T-cell (primary cell): ENCODE measurements at regions not wholly inside any gene's neighbourhood (a gene's known extent, or its start where the extent isn't known, plus 50 kb on each side); places are given as distances from the start of the nearest gene placed in this dataset.

Experiments used
- ATAC-seq, 4 experiments: fragments of 200-7000 bp in 3 of 4; fragments of 150-1000 bp in 1 of 4; cut with Tn5 transposase; replicated peaks in 1 of 4; 1 replicate in 3 of 4; 2 replicates in 1 of 4; pipeline ENCODE4 v1.10.0; 2021; ENCODE audit warnings: moderate library complexity in 3 of 4, mild to moderate bottlenecking in 2 of 4, moderate number of reproducible peaks in 1 of 4
- CTCF ChIA-PET, 2 donors: fragments of 300-600 bp; sonication (Branson Sonifier 250); formaldehyde crosslinking; loops; one replicate each; lab custom pipeline; 2022; ENCODE audit warnings: antibody characterized with exemption in 2 of 2; lab: Charles Lee
- POLR2A ChIA-PET, 2 donors: fragments of 300-600 bp; sonication (Branson Sonifier 250); formaldehyde crosslinking; loops; one replicate each; lab custom pipeline; 2022; ENCODE audit warnings: antibody characterized with exemption in 2 of 2; lab: Charles Lee
- DNase-seq, 35 experiments: peaks; one replicate each; pipeline versions ENCODE4 v3.0.0 to v3.0.0-alpha.2; 2013 to 2023
- H3K27ac ChIP-seq: one replicate; pipeline ENCODE4 v1.5.1; 2013; ENCODE audit warnings: low read length
- H3K27me3 ChIP-seq, 2 experiments: replicated peaks in 1 of 2; 1 replicate in 1 of 2; 2 replicates in 1 of 2; pipeline versions ENCODE4 v1.6.1 to v1.7.0; 2013; ENCODE audit warnings: low read length in 1 of 2, mixed read lengths in 1 of 2; ENCODE audit not compliant: control insufficient read depth in 2 of 2, insufficient read depth in 2 of 2; ENCODE audit errors: extremely low read depth in 1 of 2
- H3K36me3 ChIP-seq, 2 donors: 1 replicate in 1 of 2; 2 replicates in 1 of 2; pipeline versions ENCODE4 v1.6.1 to v1.7.0; 2013; ENCODE audit warnings: low read length in 1 of 2; ENCODE audit not compliant: control insufficient read depth in 2 of 2, insufficient read depth in 1 of 2; ENCODE audit errors: extremely low read depth in 1 of 2
- H3K4me1 ChIP-seq, 2 experiments: 1 replicate in 1 of 2; 2 replicates in 1 of 2; pipeline versions ENCODE4 v1.6.1 to v1.7.0; 2013; ENCODE audit warnings: low read length in 2 of 2, mixed read lengths in 1 of 2; ENCODE audit not compliant: insufficient read depth in 2 of 2, control insufficient read depth in 1 of 2; ENCODE audit errors: extremely low read depth in 1 of 2
- H3K4me3 ChIP-seq, 2 donors: 1 replicate in 1 of 2; 2 replicates in 1 of 2; pipeline versions ENCODE4 v1.5.1 to v1.7.0; 2013; ENCODE audit warnings: mild to moderate bottlenecking in 2 of 2, low read length in 1 of 2, moderate library complexity in 1 of 2; ENCODE audit not compliant: control insufficient read depth in 1 of 2; ENCODE audit errors: extremely low read depth in 1 of 2
- H3K9me3 ChIP-seq: 2 replicates; pipeline ENCODE4 v1.7.0; 2013
- H3K27ac Mint-ChIP-seq, 2 donors: one replicate each; pipeline ENCODE4 v1.8.0; 2020 to 2021; ENCODE audit warnings: mild to moderate bottlenecking in 2 of 2, mixed read lengths in 2 of 2
- H3K27me3 Mint-ChIP-seq, 2 donors: one replicate each; pipeline ENCODE4 v1.8.0; 2021 to 2022; ENCODE audit warnings: mixed read lengths in 2 of 2
- H3K36me3 Mint-ChIP-seq: one replicate; pipeline ENCODE4 v1.8.0; 2021; ENCODE audit warnings: mixed read lengths
- H3K4me1 Mint-ChIP-seq, 3 donors: one replicate each; pipeline ENCODE4 v1.8.0; 2020 to 2022; ENCODE audit warnings: mixed read lengths in 3 of 3, mild to moderate bottlenecking in 1 of 3
- H3K4me3 Mint-ChIP-seq, 3 donors: one replicate each; pipeline ENCODE4 v1.8.0; 2020 to 2022; ENCODE audit warnings: mild to moderate bottlenecking in 3 of 3, mixed read lengths in 3 of 3, moderate library complexity in 3 of 3
- H3K9me3 Mint-ChIP-seq, 3 donors: one replicate each; pipeline ENCODE4 v1.8.0; 2020 to 2022; ENCODE audit warnings: mixed read lengths in 3 of 3
- WGBS: methylation state at CpG from one replicate; pipeline ENCODE4 v1.1.5; 2013; ENCODE audit warnings: missing lambda C conversion rate; ENCODE audit not compliant: insufficient coverage; 5-methylcytosine and 5-hydroxymethylcytosine counted together

- Mint-ChIP-seq H3K36me3 (no peaks in the 10 kb centered on the region), H3K4me1 (no peaks in the 10 kb centered on the region), H3K27ac (no peak overlapping the region), H3K27me3 (no peaks in the 10 kb centered on the region), H3K9me3 (peaks cover 5 to 12% (median 8%) of the 10 kb centered on the region in 3 donors), H3K4me3 (no peak overlapping the region)
- POLR2A ChIA-PET = no interaction called here
- no peaks in the 10 kb centered on the region for H3K4me1 ChIP-seq
- no peaks in the 10 kb centered on the region for H3K9me3 ChIP-seq
- DNase-seq (no peak), ATAC-seq (no peak)
- CTCF ChIA-PET = interaction anchor here in 1 of 2 donors (0.6 kb wide), 1 partner anchor 219 kb away, joined by 3 read pairs; no protein-coding TSS in a partner anchor
- H3K27ac ChIP-seq = no peak overlapping the region
- H3K4me3 ChIP-seq = no peak overlapping the region
- H3K27me3 ChIP-seq = no peaks in the 10 kb centered on the region
- no peaks in the 10 kb centered on the region for H3K36me3 ChIP-seq
These were observed 236.5 kb downstream of the ASXL3 start for GRCh38 chr18:33814546-33814945.

DNA sequence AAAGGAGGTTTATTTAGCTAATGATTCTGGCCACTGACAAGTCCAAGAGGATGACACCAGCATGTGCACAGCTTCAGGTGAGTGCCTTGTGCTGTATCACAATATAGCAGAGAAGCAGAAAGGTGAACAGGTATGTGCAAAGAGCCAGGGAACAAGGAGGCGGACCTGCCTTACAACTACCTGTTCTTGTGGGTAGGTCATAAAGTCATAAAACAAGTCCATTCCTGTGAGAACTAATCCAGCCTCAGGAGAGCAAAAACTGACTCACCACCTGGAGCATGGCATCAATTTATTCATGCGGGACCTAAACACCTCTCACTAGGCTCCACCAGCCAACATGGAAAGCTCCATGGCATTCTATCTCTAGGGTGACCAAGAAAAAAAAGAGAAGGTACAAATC lies 234.2 kb downstream of the ASXL3 start:
- no peak overlapping the region for H3K27ac ChIP-seq
- H3K36me3 ChIP-seq = no peaks in the 10 kb centered on the region
- Mint-ChIP-seq H3K9me3 (peaks cover 8 to 13% (median 10%) of the 10 kb centered on the region in 3 donors), H3K27ac (no peak overlapping the region), H3K27me3 (no peaks in the 10 kb centered on the region), H3K36me3 (no peaks in the 10 kb centered on the region), H3K4me1 (no peaks in the 10 kb centered on the region), H3K4me3 (no peak overlapping the region)
- ChIA-PET POLR2A (no interaction called here), CTCF (no interaction called here)
- no peak for DNase-seq
- no peaks in the 10 kb centered on the region for H3K4me1 ChIP-seq
- WGBS = 50% methylated on average over 1 of the region's 2 CpGs
- no peaks in the 10 kb centered on the region for H3K27me3 ChIP-seq
- no peak overlapping the region for H3K4me3 ChIP-seq
- ATAC-seq = no peak
- no peaks in the 10 kb centered on the region for H3K9me3 ChIP-seq

DNA sequence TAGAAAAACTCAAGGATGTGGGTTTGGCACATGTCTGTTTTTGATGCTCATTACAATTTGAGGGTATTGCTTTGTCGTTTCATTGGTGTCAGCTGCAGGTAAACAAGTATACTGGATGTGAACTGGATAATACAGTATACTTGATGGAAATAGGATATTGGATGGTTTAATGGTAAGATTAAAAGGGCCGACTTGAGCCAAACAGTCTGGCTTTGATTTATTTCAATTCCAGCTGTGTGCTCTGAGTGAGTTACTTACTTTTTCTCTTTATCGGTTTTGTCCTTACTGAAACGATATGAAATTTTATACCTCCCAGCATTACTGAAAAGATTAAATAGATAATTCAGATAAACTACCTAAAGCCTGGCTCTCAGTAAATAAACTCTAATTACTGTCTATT lies 227.6 kb downstream of the ASXL3 start:
- ATAC-seq (no peak), DNase-seq (no peak)
- Histone ChIP-seq H3K27ac (no peak overlapping the region), H3K9me3 (no peaks in the 10 kb centered on the region), H3K4me1 (no peaks in the 10 kb centered on the region), H3K4me3 (no peak overlapping the region), H3K36me3 (no peaks in the 10 kb centered on the region), H3K27me3 (no peaks in the 10 kb centered on the region)
- whole genome bisulfite sequencing = 67% methylated on average over 1 of the region's 4 CpGs
- H3K4me3 Mint-ChIP-seq = no peak overlapping the region
- no peak overlapping the region for H3K27ac Mint-ChIP-seq
- H3K4me1 Mint-ChIP-seq = no peaks in the 10 kb centered on the region
- POLR2A ChIA-PET = no interaction called here
- H3K27me3 Mint-ChIP-seq = no peaks in the 10 kb centered on the region
- no peaks in the 10 kb centered on the region for H3K36me3 Mint-ChIP-seq
- H3K9me3 Mint-ChIP-seq = peaks cover 6 to 13% (median 8%) of the 10 kb centered on the region in 3 donors
- CTCF ChIA-PET = no interaction called here

- DNase-seq = no peak
- Mint-ChIP-seq H3K27me3 (no peaks in the 10 kb centered on the region), H3K4me1 (no peaks in the 10 kb centered on the region), H3K27ac (no peak overlapping the region), H3K9me3 (peaks cover 0 to 8% (median 4%) of the 10 kb centered on the region in 3 donors), H3K4me3 (no peak overlapping the region), H3K36me3 (no peaks in the 10 kb centered on the region)
- Histone ChIP-seq H3K36me3 (no peaks in the 10 kb centered on the region), H3K4me3 (no peak overlapping the region), H3K9me3 (no peaks in the 10 kb centered on the region), H3K27me3 (no peaks in the 10 kb centered on the region), H3K27ac (no peak overlapping the region), H3K4me1 (no peaks in the 10 kb centered on the region)
- POLR2A ChIA-PET = no interaction called here
- no peak for ATAC-seq
- no CpG with 5 or more reads among the region's 3 CpGs for WGBS
- CTCF ChIA-PET = no interaction called here
These were observed 226.2 kb downstream of the ASXL3 start for GRCh38 chr18:33804258-33804657.

- Mint-ChIP-seq H3K4me3 (no peak overlapping the region), H3K9me3 (peaks cover 0 to 3% (median 0%) of the 10 kb centered on the region in 3 donors), H3K36me3 (no peaks in the 10 kb centered on the region), H3K27me3 (no peaks in the 10 kb centered on the region), H3K27ac (no peak overlapping the region), H3K4me1 (no peaks in the 10 kb centered on the region)
- Histone ChIP-seq H3K4me3 (no peak overlapping the region), H3K4me1 (no peaks in the 10 kb centered on the region), H3K27ac (no peak overlapping the region), H3K9me3 (no peaks in the 10 kb centered on the region), H3K27me3 (no peaks in the 10 kb centered on the region), H3K36me3 (no peaks in the 10 kb centered on the region)
- WGBS = no CpG with 5 or more reads among the region's 3 CpGs
- CTCF ChIA-PET = no interaction called here
- POLR2A ChIA-PET = no interaction called here
- no peak for DNase-seq
- no peak for ATAC-seq
These were observed 225.6 kb downstream of the ASXL3 start for GRCh38 chr18:33803636-33804035.

GRCh38 chr18:33802955-33803354 lies 224.9 kb downstream of the ASXL3 start:
- H3K36me3 Mint-ChIP-seq = no peaks in the 10 kb centered on the region
- no peak overlapping the region for H3K4me3 Mint-ChIP-seq
- no peak for DNase-seq
- H3K27ac Mint-ChIP-seq = no peak overlapping the region
- H3K4me1 Mint-ChIP-seq = no peaks in the 10 kb centered on the region
- Histone ChIP-seq H3K27me3 (no peaks in the 10 kb centered on the region), H3K4me3 (no peak overlapping the region), H3K4me1 (no peaks in the 10 kb centered on the region), H3K36me3 (no peaks in the 10 kb centered on the region), H3K9me3 (no peaks in the 10 kb centered on the region), H3K27ac (no peak overlapping the region)
- ChIA-PET POLR2A (no interaction called here), CTCF (no interaction called here)
- H3K27me3 Mint-ChIP-seq = no peaks in the 10 kb centered on the region
- no peak for ATAC-seq
- 20% methylated on average over 1 of the region's 2 CpGs for WGBS
- H3K9me3 Mint-ChIP-seq = peaks cover 0 to 3% (median 0%) of the 10 kb centered on the region in 3 donors
